HepG2 (cell line): ENCODE measurements at regions not wholly inside any gene's neighbourhood (a gene's known extent, or its start where the extent isn't known, plus 50 kb on each side); places are given as distances from the start of the nearest gene placed in this dataset.

Source experiments
- ATAC-seq: fragments of 200-7000 bp; cut with Tn5 transposase; 3 replicates; pipeline ENCODE4 v1.9.1; 2020; ENCODE audit warnings: mild to moderate bottlenecking, moderate library complexity
- BruUV-seq: library from RNA; stranded (reverse); fragments of 400-500 nt; replicated peaks from 2 replicates; lab custom pipeline; 2021; lab: Mats Ljungman, UMichigan
- CTCF ChIA-PET: fragments of 300-600 bp; formaldehyde crosslinking; extraction: SDS; loops from one replicate; lab custom pipeline; 2021; ENCODE audit warnings: low total read pairs, inconsistent platforms, low intra/inter-chr PET ratio; lab: Yijun Ruan, JAX
- POLR2A ChIA-PET: fragments of 350-600 bp; sonication (Branson Sonifier 250); formaldehyde crosslinking; loops from one replicate; lab custom pipeline; 2020; ENCODE audit warnings: antibody characterized with exemption, inconsistent platforms; lab: Yijun Ruan, JAX
- DNase-seq: peaks from one replicate; pipeline ENCODE4 v3.0.0-alpha.2; 2015; ENCODE audit warnings: low spot score
- FAIRE-seq: peaks from 3 replicates; lab custom pipeline; 2011; peaks lifted over from hg19 to GRCh38; lab: Jason Lieb, UNC
- H2AFZ ChIP-seq: one replicate; pipeline ENCODE4 v1.6.1; 2011; ENCODE audit warnings: low read length, inconsistent platforms
- H3K27ac ChIP-seq: fragments of 300-600 bp; 3 replicates; pipeline ENCODE4 v1.8.0; 2011; ENCODE audit warnings: mixed run types, mild to moderate bottlenecking, mixed read lengths, low read length, inconsistent platforms; ENCODE audit not compliant: insufficient read depth; ENCODE audit errors: extremely low read length
- H3K27me3 ChIP-seq, 2 experiments: fragments of 200-600 bp in 1 of 2; 2 replicates in 1 of 2; 3 replicates in 1 of 2; pipeline versions ENCODE4 v1.6.0 to v1.8.0; 2011; ENCODE audit warnings: low read length in 2 of 2, mild to moderate bottlenecking in 2 of 2, moderate library complexity in 2 of 2, inconsistent platforms in 1 of 2; ENCODE audit not compliant: insufficient read depth in 2 of 2, control insufficient read depth in 1 of 2
- H3K36me3 ChIP-seq, 2 experiments: fragments of 200-600 bp in 1 of 2; replicated peaks in 1 of 2; 2 replicates in 1 of 2; 3 replicates in 1 of 2; pipeline versions ENCODE4 v1.5.1 to v1.8.0; 2011; ENCODE audit warnings: low read length in 2 of 2, inconsistent platforms in 1 of 2; ENCODE audit not compliant: insufficient read depth in 2 of 2, control insufficient read depth in 1 of 2
- H3K4me1 ChIP-seq: 2 replicates; pipeline ENCODE4 v1.5.1; 2012; ENCODE audit warnings: low read length, inconsistent platforms; ENCODE audit not compliant: insufficient read depth
- H3K4me2 ChIP-seq: 2 replicates; pipeline ENCODE4 v1.6.0; 2011; ENCODE audit warnings: low read depth, low read length, inconsistent platforms
- H3K4me3 ChIP-seq, 3 experiments: fragments of 200-600 bp in 1 of 3; sonication (generic), shearing (Covaris generic) in 1 of 3; replicated peaks in 1 of 3; 2 replicates each; pipeline ENCODE4 v1.5.1; 2011 to 2016; ENCODE audit warnings: low read length in 3 of 3, inconsistent platforms in 2 of 3, low read depth in 2 of 3, mild to moderate bottlenecking in 2 of 3, control low read depth in 1 of 3, mixed read lengths in 1 of 3; ENCODE audit not compliant: insufficient read depth in 1 of 3
- H3K79me2 ChIP-seq: one replicate; pipeline ENCODE4 v1.6.1; 2011; ENCODE audit warnings: low read length, inconsistent platforms; ENCODE audit not compliant: insufficient read depth
- H3K9ac ChIP-seq: 2 replicates; pipeline ENCODE4 v1.6.0; 2011; ENCODE audit warnings: mild to moderate bottlenecking, low read depth, low read length, inconsistent platforms; ENCODE audit not compliant: insufficient read depth
- H3K9me3 ChIP-seq: 2 replicates; pipeline ENCODE4 v1.5.1; 2012; ENCODE audit warnings: mild to moderate bottlenecking, low read length
- H4K20me1 ChIP-seq: 2 replicates; pipeline ENCODE4 v1.6.0; 2011; ENCODE audit warnings: inconsistent platforms, mild to moderate bottlenecking, low read length, moderate library complexity; ENCODE audit not compliant: insufficient read depth
- ATF3 ChIP-seq: sonication (generic); formaldehyde crosslinking; IDR thresholded peaks from 2 replicates; pipeline ENCODE4 v1.4.0; 2020; ENCODE audit warnings: missing genetic modification reagents
- GLI4 ChIP-seq: sonication (generic); formaldehyde crosslinking; IDR thresholded peaks from 2 replicates; pipeline ENCODE4 v1.5.1; 2020; ENCODE audit warnings: missing genetic modification reagents, mild to moderate bottlenecking, moderate library complexity, borderline replicate concordance
- MYNN ChIP-seq: sonication (generic); formaldehyde crosslinking; IDR thresholded peaks from 2 replicates; pipeline ENCODE4 v1.4.0; 2020; ENCODE audit warnings: mild to moderate bottlenecking, low read depth, missing genetic modification reagents
- RFX5 ChIP-seq: IDR thresholded peaks from 2 replicates; pipeline ENCODE4 v1.6.1; 2011; ENCODE audit warnings: low read depth, low read length, improper control_type of control experiment
- RORA ChIP-seq: sonication (generic); formaldehyde crosslinking; IDR thresholded peaks from 2 replicates; pipeline ENCODE4 v1.5.0; 2020; ENCODE audit warnings: mild to moderate bottlenecking, missing genetic modification reagents, moderate library complexity
- RXRA ChIP-seq: sonication (generic); formaldehyde crosslinking; IDR thresholded peaks from 2 replicates; pipeline ENCODE4 v1.5.1; 2020; ENCODE audit warnings: missing genetic modification reagents
- SNAPC4 ChIP-seq: sonication (generic); formaldehyde crosslinking; IDR thresholded peaks from 2 replicates; pipeline ENCODE4 v1.4.0; 2020; ENCODE audit warnings: mild to moderate bottlenecking, missing genetic modification reagents
- SSRP1 ChIP-seq: IDR thresholded peaks from 2 replicates; pipeline ENCODE4 v1.6.1; 2016; ENCODE audit warnings: control low read depth
- TBL1XR1 ChIP-seq: fragments of 150-350 bp; IDR thresholded peaks from 2 replicates; pipeline ENCODE4 v1.6.1; 2014; ENCODE audit warnings: borderline replicate concordance, low read length; ENCODE audit not compliant: partially characterized antibody
- YY1 ChIP-seq: IDR thresholded peaks from 2 replicates; pipeline ENCODE4 v1.6.1; 2011; ENCODE audit warnings: low read length, low read depth, moderate library complexity, mild to moderate bottlenecking; ENCODE audit not compliant: insufficient read depth, insufficient replicate concordance
- ZBTB3 ChIP-seq: sonication (generic); formaldehyde crosslinking; IDR thresholded peaks from 2 replicates; pipeline ENCODE4 v1.4.0; 2020; ENCODE audit warnings: low read depth, mild to moderate bottlenecking, moderate library complexity, missing genetic modification reagents, borderline replicate concordance
- ZNF790 ChIP-seq: sonication (generic); formaldehyde crosslinking; IDR thresholded peaks from 2 replicates; pipeline ENCODE4 v1.8.0; 2022; ENCODE audit warnings: missing genetic modification reagents, mild to moderate bottlenecking, borderline replicate concordance
- ZSCAN20 ChIP-seq: sonication (generic); formaldehyde crosslinking; IDR thresholded peaks from 2 replicates; pipeline ENCODE4 v1.4.0; 2020; ENCODE audit warnings: missing genetic modification reagents, mild to moderate bottlenecking, borderline replicate concordance
- ZSCAN25 ChIP-seq: sonication (generic); formaldehyde crosslinking; IDR thresholded peaks from 2 replicates; pipeline ENCODE4 v1.8.0; 2022; ENCODE audit warnings: mild to moderate bottlenecking, missing genetic modification reagents
- WGBS: methylation state at CpG from one replicate; pipeline ENCODE4 v1.1.6; 2017; ENCODE audit warnings: low lambda C conversion rate; 5-methylcytosine and 5-hydroxymethylcytosine counted together
- in situ Hi-C: cut with HindIII; loops from 2 replicates; pipeline ENCODE4 v1.10.0; 2017; ENCODE audit warnings: low pct_unique_long_range_greater_than_20kb; ENCODE audit not compliant: extremely low pct_ligation_motif_present
- intact Hi-C: fragments of 100-400 bp; cut with micrococcal nuclease; formaldehyde crosslinking; loops from one replicate; pipeline ENCODE4 v1.10.0; 2022; ENCODE audit not compliant: unreplicated experiment
- TF ChIP-seq, protein P1 (sequence below): sonication (generic); formaldehyde crosslinking; IDR thresholded peaks from 2 replicates; pipeline ENCODE4 v1.5.0; 2020; ENCODE audit warnings: missing genetic modification reagents, mild to moderate bottlenecking, borderline replicate concordance
- TF ChIP-seq, protein P2 (sequence below): sonication (generic); formaldehyde crosslinking; IDR thresholded peaks from 2 replicates; pipeline ENCODE4 v1.4.0; 2020; ENCODE audit warnings: missing genetic modification reagents

DNA sequence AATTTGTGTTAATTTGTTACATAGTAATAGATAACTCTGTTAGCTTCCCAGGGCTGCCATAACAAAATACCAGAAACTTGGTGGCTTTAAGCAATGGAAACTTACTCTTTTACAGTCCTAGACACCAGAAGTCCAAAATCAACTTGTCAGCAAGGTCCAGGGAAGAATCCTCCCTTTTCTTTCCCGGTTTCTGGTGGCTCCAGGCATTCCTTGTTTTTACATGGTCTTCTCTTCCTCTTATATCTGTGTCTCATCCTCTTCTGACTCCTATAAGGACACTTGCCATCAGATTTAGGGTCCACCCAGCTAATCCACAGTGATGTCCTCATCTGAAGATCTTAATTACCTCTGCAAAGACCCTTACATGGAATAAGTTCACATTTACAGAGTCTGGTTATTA, 95.6 kb downstream of the DDX1 start:
- no peaks in the 10 kb centered on the region for H3K36me3 ChIP-seq
- FAIRE-seq: no peak
- no peak overlapping the region for H3K27ac ChIP-seq
- no peak overlapping the region for H2AFZ ChIP-seq
- no peak overlapping the region for H3K4me3 ChIP-seq
- no peaks in the 10 kb centered on the region for H3K9me3 ChIP-seq
- ATAC-seq: no peak
- H3K4me2 ChIP-seq: no peak overlapping the region
- in situ Hi-C loops: no loop called here
- H3K79me2 ChIP-seq: no peaks in the 10 kb centered on the region
- no TSS peak for BruUV-seq
- DNase-seq: no peak
- WGBS: 2% methylated on average over 1 of the region's 1 CpG
- H4K20me1 ChIP-seq: no peaks in the 10 kb centered on the region
- H3K9ac ChIP-seq: no peak overlapping the region
- ChIA-PET POLR2A (no interaction called here), CTCF (no interaction called here)
- intact Hi-C loops: no loop called here
- no peaks in the 10 kb centered on the region for H3K4me1 ChIP-seq
- no peak for TF ChIP-seq RFX5
- no peak for TF ChIP-seq ZNF790 (CRISPR knock-in tag)
- no peak for TF ChIP-seq TBL1XR1
- TF ChIP-seq SSRP1 (CRISPR knock-in tag): no peak
- TF ChIP-seq MYNN (CRISPR knock-in tag): no peak
- TF ChIP-seq, protein P1, sequence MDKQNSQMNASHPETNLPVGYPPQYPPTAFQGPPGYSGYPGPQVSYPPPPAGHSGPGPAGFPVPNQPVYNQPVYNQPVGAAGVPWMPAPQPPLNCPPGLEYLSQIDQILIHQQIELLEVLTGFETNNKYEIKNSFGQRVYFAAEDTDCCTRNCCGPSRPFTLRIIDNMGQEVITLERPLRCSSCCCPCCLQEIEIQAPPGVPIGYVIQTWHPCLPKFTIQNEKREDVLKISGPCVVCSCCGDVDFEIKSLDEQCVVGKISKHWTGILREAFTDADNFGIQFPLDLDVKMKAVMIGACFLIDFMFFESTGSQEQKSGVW (CRISPR knock-in tag): no peak
- TF ChIP-seq ZSCAN25 (CRISPR knock-in tag): no peak
- no peak for TF ChIP-seq GLI4 (CRISPR knock-in tag)
- TF ChIP-seq RORA (CRISPR knock-in tag): no peak
- no peak for TF ChIP-seq SNAPC4 (CRISPR knock-in tag)
- TF ChIP-seq ZSCAN20 (CRISPR knock-in tag): no peak
- no peak for TF ChIP-seq ZBTB3
- no peak for TF ChIP-seq YY1
- no peak for TF ChIP-seq ATF3 (CRISPR knock-in tag)
- TF ChIP-seq, protein P2, sequence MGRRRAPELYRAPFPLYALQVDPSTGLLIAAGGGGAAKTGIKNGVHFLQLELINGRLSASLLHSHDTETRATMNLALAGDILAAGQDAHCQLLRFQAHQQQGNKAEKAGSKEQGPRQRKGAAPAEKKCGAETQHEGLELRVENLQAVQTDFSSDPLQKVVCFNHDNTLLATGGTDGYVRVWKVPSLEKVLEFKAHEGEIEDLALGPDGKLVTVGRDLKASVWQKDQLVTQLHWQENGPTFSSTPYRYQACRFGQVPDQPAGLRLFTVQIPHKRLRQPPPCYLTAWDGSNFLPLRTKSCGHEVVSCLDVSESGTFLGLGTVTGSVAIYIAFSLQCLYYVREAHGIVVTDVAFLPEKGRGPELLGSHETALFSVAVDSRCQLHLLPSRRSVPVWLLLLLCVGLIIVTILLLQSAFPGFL (CRISPR knock-in tag): no peak
- TF ChIP-seq RXRA (CRISPR knock-in tag): no peak
- H3K27me3 ChIP-seq: peaks cover 2 to 22% of the 10 kb centered on the region in 2 experiments; a peak in 4 of 5 replicates
